ENCODE measurements at regions not wholly inside any gene's neighbourhood (a gene's known extent, or its start where the extent isn't known, plus 50 kb on each side); places are given as distances from the start of the nearest gene placed in this dataset.

- TF ChIP-seq CTCF (IDR thresholded peaks at IDR 0.05) (no peak), EZH2 (IDR thresholded peaks at IDR 0.05; ENCODE audit: borderline replicate concordance, insufficient read depth, low read depth, low read length, poor library complexity, severe bottlenecking) (no peak)
Measured at GRCh38 chr5:142508591-142508990, 177.3 kb downstream of the FGF1 start.
